ENCODE measurements at regions not wholly inside any gene's neighbourhood (a gene's known extent, or its start where the extent isn't known, plus 50 kb on each side); places are given as distances from the start of the nearest gene placed in this dataset.

- Mint-ChIP-seq H3K4me1 (ENCODE audit: low read depth, unreplicated experiment) (peaks cover 34% of the 10 kb centered on the region), H3K27me3 (ENCODE audit: unreplicated experiment) (peaks cover 18% of the 10 kb centered on the region)
- no peak for DNase-seq
These were observed 58.4 kb downstream of the KLHDC7A start for GRCh38 chr1:18539171-18539570.

GRCh38 chr1:18540136-18540765 is 59.5 kb downstream of the KLHDC7A start:
- peaks cover 18% of the 10 kb centered on the region for H3K27me3 Mint-ChIP-seq (ENCODE audit: unreplicated experiment)
- DNase-seq: no peak
- no peak overlapping the region for H3K27ac Mint-ChIP-seq (ENCODE audit: unreplicated experiment)
- peaks cover 41% of the 10 kb centered on the region for H3K4me1 Mint-ChIP-seq (ENCODE audit: low read depth, unreplicated experiment)
- TF ChIP-seq CTCF (IDR thresholded peaks at IDR 0.05; ENCODE audit: partially characterized antibody, unreplicated experiment): no peak
- H3K4me3 Mint-ChIP-seq (ENCODE audit: unreplicated experiment): no peak overlapping the region
- peaks cover 20% of the 10 kb centered on the region for H3K9me3 Mint-ChIP-seq (ENCODE audit: unreplicated experiment)
- peaks cover 9% of the 10 kb centered on the region for H3K36me3 Mint-ChIP-seq (ENCODE audit: unreplicated experiment)

More at GRCh38 chr1:18539171-18539570, 58.4 kb downstream of the KLHDC7A start:
- no peak for TF ChIP-seq CTCF (IDR thresholded peaks at IDR 0.05; ENCODE audit: partially characterized antibody, unreplicated experiment)
- H3K36me3 Mint-ChIP-seq (ENCODE audit: unreplicated experiment): peaks cover 5% of the 10 kb centered on the region
- H3K9me3 Mint-ChIP-seq (ENCODE audit: unreplicated experiment): peaks cover 15% of the 10 kb centered on the region
- H3K27ac Mint-ChIP-seq (ENCODE audit: unreplicated experiment): no peak overlapping the region
- H3K4me3 Mint-ChIP-seq (ENCODE audit: unreplicated experiment): no peak overlapping the region

GRCh38 chr1:18541046-18541795 is 60.5 kb downstream of the KLHDC7A start:
- H3K27me3 Mint-ChIP-seq (ENCODE audit: unreplicated experiment): peaks cover 22% of the 10 kb centered on the region
- no peak for DNase-seq
- TF ChIP-seq CTCF (IDR thresholded peaks at IDR 0.05; ENCODE audit: partially characterized antibody, unreplicated experiment): no peak

GRCh38 chr1:18542351-18542750 is 61.6 kb downstream of the KLHDC7A start:
- Mint-ChIP-seq H3K4me1 (ENCODE audit: low read depth, unreplicated experiment) (peaks cover 49% of the 10 kb centered on the region), H3K4me3 (ENCODE audit: unreplicated experiment) (peak overlapping the region; percentile 78), H3K27ac (ENCODE audit: unreplicated experiment) (peak overlapping the region; percentile 90), H3K36me3 (ENCODE audit: unreplicated experiment) (peaks cover 13% of the 10 kb centered on the region), H3K9me3 (ENCODE audit: unreplicated experiment) (peaks cover 22% of the 10 kb centered on the region), H3K27me3 (ENCODE audit: unreplicated experiment) (peaks cover 23% of the 10 kb centered on the region)
- TF ChIP-seq CTCF (IDR thresholded peaks at IDR 0.05; ENCODE audit: partially characterized antibody, unreplicated experiment): no peak
- DNase-seq: peak; percentile 90

More at GRCh38 chr1:18541046-18541795, 60.5 kb downstream of the KLHDC7A start:
- Mint-ChIP-seq H3K36me3 (ENCODE audit: unreplicated experiment) (peaks cover 11% of the 10 kb centered on the region), H3K4me1 (ENCODE audit: low read depth, unreplicated experiment) (peaks cover 48% of the 10 kb centered on the region), H3K4me3 (ENCODE audit: unreplicated experiment) (peak overlapping the region; percentile 42), H3K27ac (ENCODE audit: unreplicated experiment) (peak overlapping the region; percentile 90), H3K9me3 (ENCODE audit: unreplicated experiment) (peaks cover 20% of the 10 kb centered on the region)

- TF ChIP-seq CTCF (IDR thresholded peaks at IDR 0.05; ENCODE audit: partially characterized antibody, unreplicated experiment): no peak
- H3K4me3 Mint-ChIP-seq (ENCODE audit: unreplicated experiment): no peak overlapping the region
These were observed 65.3 kb downstream of the KLHDC7A start for GRCh38 chr1:18546026-18546425.

More at GRCh38 chr1:18546026-18546425, 65.3 kb downstream of the KLHDC7A start:
- Mint-ChIP-seq H3K9me3 (ENCODE audit: unreplicated experiment) (peaks cover 36% of the 10 kb centered on the region), H3K4me1 (ENCODE audit: low read depth, unreplicated experiment) (peaks cover 72% of the 10 kb centered on the region), H3K36me3 (ENCODE audit: unreplicated experiment) (peaks cover 13% of the 10 kb centered on the region), H3K27ac (ENCODE audit: unreplicated experiment) (no peak overlapping the region), H3K27me3 (ENCODE audit: unreplicated experiment) (peaks cover 30% of the 10 kb centered on the region)
- no peak for DNase-seq
